GM11168 (cell line): ENCODE measurements at regions not wholly inside any gene's neighbourhood (a gene's known extent, or its start where the extent isn't known, plus 50 kb on each side); places are given as distances from the start of the nearest gene placed in this dataset.

Experiments
- in situ Hi-C: fragments of 300-500 bp; cut with MboI; formaldehyde crosslinking; loops from one replicate; pipeline ENCODE4 v1.12.0; 2022; ENCODE audit warnings: low sequenced_read_pairs; ENCODE audit not compliant: unreplicated experiment

DNA sequence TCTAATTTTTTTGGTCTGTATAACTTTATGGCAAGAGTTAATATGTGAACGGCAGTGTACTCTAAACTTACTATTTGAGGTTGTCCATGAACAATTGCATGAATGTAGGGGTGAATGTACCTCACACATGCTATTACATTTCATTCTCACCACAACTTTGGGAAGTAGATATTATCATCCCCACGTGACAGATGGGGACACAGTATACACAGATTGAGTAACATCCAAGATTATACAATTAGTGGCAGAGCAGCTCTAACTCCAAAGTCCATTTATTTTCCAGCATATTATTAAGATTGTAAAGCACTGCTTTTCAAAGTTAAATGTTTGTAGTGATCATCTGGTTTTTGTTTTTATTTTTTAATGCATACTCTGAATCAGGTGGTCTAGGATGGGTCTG, 622.1 kb upstream of the ZEB2 start:
- in situ Hi-C loops = no loop called here

DNA sequence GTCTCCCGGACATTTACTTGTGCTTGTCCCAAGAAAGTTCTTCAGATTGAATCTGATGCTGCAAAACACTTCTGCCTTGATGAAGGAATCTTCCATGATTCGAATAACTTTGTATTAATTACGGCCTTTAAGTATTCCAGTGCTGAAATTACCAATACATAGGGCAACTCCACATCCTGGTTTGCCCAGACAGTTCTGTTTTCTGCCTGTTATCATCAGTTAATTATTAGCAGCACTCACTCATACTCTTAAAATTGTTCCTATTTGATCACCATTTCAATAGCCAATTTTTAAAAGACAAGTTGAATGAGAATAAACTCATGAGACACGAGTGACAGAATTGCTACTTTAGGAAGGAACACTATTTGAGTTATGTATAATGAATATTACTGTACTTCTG, 620.7 kb upstream of the ZEB2 start:
- in situ Hi-C loops = no loop called here

- in situ Hi-C loops = no loop called here
Measured at GRCh38 chr2:145138626-145139025, 618.7 kb upstream of the ZEB2 start.

GRCh38 chr2:145137901-145138300, 618.0 kb upstream of the ZEB2 start:
- in situ Hi-C loops = no loop called here

DNA sequence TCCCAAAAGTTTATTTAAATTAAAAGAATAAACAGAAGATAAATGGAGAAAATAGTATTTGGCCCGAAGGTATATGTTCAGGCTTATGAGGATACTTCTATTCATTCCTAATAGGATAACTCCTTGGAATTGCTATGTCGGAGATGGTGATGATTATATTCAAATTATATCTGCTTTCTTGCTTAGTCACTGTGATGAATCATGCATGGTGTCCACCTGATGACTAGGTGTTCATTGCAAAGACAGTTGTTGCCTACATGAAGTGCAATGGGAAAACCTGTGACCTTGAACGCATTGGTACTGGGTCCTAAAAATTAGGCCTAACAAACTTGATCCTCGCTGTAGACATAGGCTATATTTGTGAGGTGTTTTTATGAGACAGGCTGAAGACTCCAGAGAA, 617.3 kb upstream of the ZEB2 start:
- in situ Hi-C loops = no loop called here

GRCh38 chr2:145136702-145137101, 616.8 kb upstream of the ZEB2 start:
- in situ Hi-C loops = no loop called here

DNA sequence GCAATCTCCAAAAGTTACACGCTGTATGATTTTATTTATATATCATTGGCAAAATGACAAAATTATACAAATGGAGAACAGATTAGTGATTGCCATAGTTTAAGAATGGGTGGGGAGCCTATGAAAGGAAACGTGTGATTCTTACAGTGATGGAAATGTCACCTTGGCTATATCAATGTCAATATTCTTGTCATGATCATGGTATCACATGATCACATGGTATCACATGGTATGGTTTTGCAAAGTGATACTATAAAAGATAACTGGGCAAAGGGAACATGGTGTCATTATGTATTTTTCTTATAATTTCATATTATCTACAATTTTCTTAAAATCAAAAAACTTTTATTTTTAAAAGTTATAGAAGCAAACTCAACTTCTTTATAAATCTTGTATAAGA, 606.2 kb upstream of the ZEB2 start:
- in situ Hi-C loops = no loop called here

- in situ Hi-C loops = no loop called here
Measured at GRCh38 chr2:145124085-145124484, 604.2 kb upstream of the ZEB2 start.

- in situ Hi-C loops = no loop called here
Measured at GRCh38 chr2:145123606-145124005, 603.7 kb upstream of the ZEB2 start.

GRCh38 chr2:145119225-145119624, 599.3 kb upstream of the ZEB2 start:
- in situ Hi-C loops = no loop called here

GRCh38 chr2:145116834-145117725, 597.2 kb upstream of the ZEB2 start:
- in situ Hi-C loops = no loop called here

DNA sequence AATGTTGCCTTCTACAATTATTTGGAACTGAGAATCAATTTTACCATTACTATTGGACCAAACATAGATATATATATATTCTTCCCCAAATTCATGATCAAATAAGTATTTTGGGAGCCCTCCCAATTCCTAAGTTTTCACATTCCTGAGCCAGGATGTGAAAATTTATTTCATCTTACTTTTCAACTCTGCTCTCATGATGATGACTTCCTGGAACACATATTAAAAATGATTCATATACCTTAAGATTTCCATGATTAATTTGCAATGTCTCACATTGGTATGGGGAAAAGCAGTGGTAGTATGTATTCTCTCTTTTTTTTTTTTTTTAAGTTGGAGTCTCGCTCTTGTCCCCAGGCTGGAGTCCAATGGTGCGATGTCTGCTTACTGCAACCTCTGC, 596.1 kb upstream of the ZEB2 start:
- in situ Hi-C loops = no loop called here

- in situ Hi-C loops = no loop called here
Measured at GRCh38 chr2:145114726-145115125, 594.8 kb upstream of the ZEB2 start.

DNA sequence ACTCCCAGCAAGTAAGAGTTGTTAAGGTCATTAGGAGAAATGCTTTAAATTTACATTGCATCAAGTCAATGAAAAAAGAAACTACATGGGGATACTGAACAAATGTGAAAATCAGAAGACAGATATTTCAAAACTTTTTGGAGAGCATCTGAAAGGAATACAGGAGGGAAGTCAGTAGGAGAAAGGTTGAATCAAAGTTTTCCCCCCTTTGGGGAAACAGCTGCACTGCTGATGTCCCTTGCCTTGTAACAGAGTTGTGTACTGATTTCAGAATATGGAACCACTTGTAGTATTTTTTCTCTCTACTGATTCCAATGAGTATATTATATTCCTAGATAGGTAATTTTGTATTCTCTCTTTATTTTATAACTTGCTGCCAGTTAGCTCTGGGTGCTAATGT, 592.5 kb upstream of the ZEB2 start:
- in situ Hi-C loops = no loop called here

DNA sequence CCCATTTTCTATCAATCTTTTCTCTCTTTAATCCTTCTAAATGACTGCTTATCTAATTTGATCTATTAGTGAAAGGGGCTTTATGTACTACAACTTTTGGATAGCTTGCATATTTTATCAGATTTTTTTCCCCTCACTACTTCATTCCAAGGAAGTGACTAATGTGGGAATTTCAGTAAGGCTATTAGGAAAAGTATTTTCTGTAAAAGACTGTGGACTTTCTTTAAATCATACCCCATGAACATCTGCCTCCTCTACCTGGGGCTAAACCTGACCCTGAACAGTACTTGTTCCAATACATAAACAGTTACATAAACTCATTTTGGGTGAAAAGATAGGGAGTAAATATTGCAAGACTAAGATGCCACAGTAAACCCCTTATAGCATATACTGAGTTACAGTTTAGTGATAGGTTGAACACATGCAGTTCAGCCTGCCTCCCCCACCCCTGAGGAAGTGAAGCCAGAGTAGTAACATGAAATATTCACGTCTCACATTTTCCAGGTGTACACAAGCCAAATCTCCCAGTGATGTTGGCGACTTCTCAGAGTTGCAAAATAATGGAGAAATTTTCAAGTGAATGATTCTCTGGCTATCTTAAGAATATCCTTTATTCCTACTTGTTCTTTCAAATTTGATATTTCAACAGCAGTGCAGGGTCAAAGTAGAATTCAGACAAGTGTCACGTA, 590.9 kb upstream of the ZEB2 start:
- in situ Hi-C loops = no loop called here

GRCh38 chr2:145108959-145109710, 589.2 kb upstream of the ZEB2 start:
- in situ Hi-C loops = no loop called here

- in situ Hi-C loops = no loop called here
Measured at GRCh38 chr2:145108361-145108778, 588.5 kb upstream of the ZEB2 start.

- in situ Hi-C loops = no loop called here
Measured at GRCh38 chr2:145106293-145106692, 586.4 kb upstream of the ZEB2 start.

- in situ Hi-C loops = no loop called here
Measured at GRCh38 chr2:145102706-145103105, 582.8 kb upstream of the ZEB2 start.

- in situ Hi-C loops = no loop called here
Measured at GRCh38 chr2:145100301-145100700, 580.4 kb upstream of the ZEB2 start.

DNA sequence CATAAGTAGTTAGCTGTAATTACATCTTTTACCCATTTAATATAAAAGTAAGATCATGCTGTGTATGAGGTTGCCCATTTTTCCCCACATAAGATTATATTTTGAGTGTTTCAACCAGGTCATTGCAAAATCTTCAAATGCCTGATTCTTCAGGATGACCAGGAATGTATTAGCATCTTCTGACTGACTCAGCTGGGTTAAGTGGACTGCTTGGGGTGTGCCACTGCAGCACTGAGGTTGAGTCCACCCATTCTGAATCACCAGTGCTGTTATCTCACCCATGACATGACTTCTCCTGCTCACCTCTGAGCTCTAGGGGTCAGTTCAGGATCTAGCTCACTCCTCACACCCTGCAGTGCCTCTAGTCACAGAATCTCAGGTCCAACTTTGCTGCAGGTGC, 576.7 kb upstream of the ZEB2 start:
- in situ Hi-C loops = no loop called here
